GM12878 (cell line): ENCODE measurements at regions not wholly inside any gene's neighbourhood (a gene's known extent, or its start where the extent isn't known, plus 50 kb on each side); places are given as distances from the start of the nearest gene placed in this dataset.

Experiments
- ATAC-seq: fragments of 200-7000 bp; cut with Tn5 transposase; 3 replicates; pipeline ENCODE4 v1.9.1; 2020; ENCODE audit warnings: mild to moderate bottlenecking, moderate library complexity
- BruUV-seq: library from RNA; stranded (reverse); fragments of 400-500 nt; replicated peaks from 2 replicates; lab custom pipeline; 2021; lab: Mats Ljungman, UMichigan
- CTCF ChIA-PET: fragments of 300-600 bp; sonication (Branson Sonifier 250); formaldehyde crosslinking; extraction: SDS; loops from one replicate; lab custom pipeline; 2021; ENCODE audit warnings: inconsistent platforms; lab: Yijun Ruan, JAX
- POLR2A ChIA-PET: fragments of 350-600 bp; formaldehyde crosslinking; extraction: SDS; loops from one replicate; lab custom pipeline; 2021; ENCODE audit warnings: inconsistent platforms; lab: Charles Lee
- RAD21 ChIA-PET: fragments of 300-600 bp; sonication (Branson Sonifier 250); formaldehyde crosslinking; loops from one replicate; lab custom pipeline; 2023; ENCODE audit warnings: antibody characterized with exemption; ENCODE audit not compliant: unreplicated experiment; lab: Charles Lee
- SMC1A ChIA-PET: fragments of 300-600 bp; sonication (Branson Sonifier 250); formaldehyde crosslinking; loops from one replicate; lab custom pipeline; 2023; ENCODE audit not compliant: unreplicated experiment, uncharacterized antibody; lab: Charles Lee
- DNase-seq: peaks from one replicate; pipeline ENCODE4 v3.0.0-alpha.2; 2011; ENCODE audit warnings: low read depth, low spot score
- FAIRE-seq: peaks from 3 replicates; lab custom pipeline; 2011; peaks lifted over from hg19 to GRCh38; lab: Jason Lieb, UNC
- H2AFZ ChIP-seq: 2 replicates; pipeline ENCODE4 v1.6.0; 2011; ENCODE audit warnings: low read depth, low read length, control low read depth; ENCODE audit not compliant: control insufficient read depth
- H3K27ac ChIP-seq: 2 replicates; pipeline ENCODE4 v1.5.1; 2011; ENCODE audit warnings: control low read depth; ENCODE audit not compliant: control insufficient read depth, insufficient read depth
- H3K27me3 ChIP-seq, 2 experiments: replicated peaks in 1 of 2; 2 replicates each; pipeline versions ENCODE4 v1.6.0 to v1.6.1; 2011; ENCODE audit warnings: low read length in 1 of 2; ENCODE audit not compliant: control insufficient read depth in 2 of 2, insufficient read depth in 2 of 2
- H3K36me3 ChIP-seq, 2 experiments: 2 replicates each; pipeline ENCODE4 v1.5.1; 2011; ENCODE audit warnings: low read length in 1 of 2; ENCODE audit not compliant: control insufficient read depth in 2 of 2, insufficient read depth in 2 of 2
- H3K4me1 ChIP-seq: 2 replicates; pipeline ENCODE4 v1.6.1; 2011; ENCODE audit warnings: mild to moderate bottlenecking, low read length, moderate library complexity, mixed read lengths; ENCODE audit not compliant: control insufficient read depth, insufficient read depth
- H3K4me2 ChIP-seq: 2 replicates; pipeline ENCODE4 v1.6.0; 2011; ENCODE audit warnings: control low read depth; ENCODE audit not compliant: control insufficient read depth, insufficient read depth
- H3K4me3 ChIP-seq: fragments of 200-600 bp; sonication (generic); 2 replicates; pipeline ENCODE4 v1.5.1; 2016
- H3K79me2 ChIP-seq: 2 replicates; pipeline ENCODE4 v1.6.0; 2011; ENCODE audit warnings: low read length; ENCODE audit not compliant: control insufficient read depth, insufficient read depth
- H3K9ac ChIP-seq: 2 replicates; pipeline ENCODE4 v1.8.0; 2011; ENCODE audit warnings: low read length, control low read depth, mixed read lengths; ENCODE audit not compliant: control insufficient read depth, insufficient read depth
- H3K9me3 ChIP-seq: replicated peaks from 3 replicates; pipeline ENCODE4 v1.5.1; 2011; ENCODE audit warnings: mild to moderate bottlenecking, low read length; ENCODE audit not compliant: control insufficient read depth, insufficient read depth
- H4K20me1 ChIP-seq: 2 replicates; pipeline ENCODE4 v1.6.0; 2011; ENCODE audit not compliant: control insufficient read depth, insufficient read depth
- ATF7 ChIP-seq: fragments of 450-650 bp; IDR thresholded peaks from 2 replicates; pipeline ENCODE4 v1.6.1; 2016; ENCODE audit warnings: low read depth, mild to moderate bottlenecking
- BCL3 ChIP-seq: IDR thresholded peaks from 2 replicates; pipeline ENCODE4 v1.6.1; 2011; ENCODE audit warnings: borderline replicate concordance, low read depth, mild to moderate bottlenecking, moderate library complexity, low read length; ENCODE audit not compliant: insufficient read depth, poor library complexity, severe bottlenecking
- CHD4 ChIP-seq: fragments of 200-600 bp; sonication (generic); IDR thresholded peaks from 2 replicates; pipeline ENCODE4 v1.6.1; 2016; ENCODE audit warnings: mild to moderate bottlenecking
- E4F1 ChIP-seq: fragments of 450-650 bp; IDR thresholded peaks from 2 replicates; pipeline ENCODE4 v1.6.1; 2018; ENCODE audit warnings: borderline replicate concordance, mild to moderate bottlenecking; ENCODE audit not compliant: partially characterized antibody
- HDGF ChIP-seq: fragments of 450-650 bp; IDR thresholded peaks from 2 replicates; pipeline ENCODE4 v1.6.1; 2016; ENCODE audit warnings: antibody characterized with exemption
- IKZF2 ChIP-seq, 2 experiments: fragments of 450-650 bp; IDR thresholded peaks; 2 replicates each; pipeline ENCODE4 v1.6.1; 2017; ENCODE audit warnings: mild to moderate bottlenecking in 2 of 2, moderate library complexity in 2 of 2
- NFIC ChIP-seq: IDR thresholded peaks from 2 replicates; pipeline ENCODE4 v1.6.1; 2012; ENCODE audit warnings: low read depth, mild to moderate bottlenecking, inconsistent platforms, low read length, moderate library complexity
- POLR2A ChIP-seq: IDR thresholded peaks from 2 replicates; pipeline ENCODE4 v1.6.1; 2011; ENCODE audit warnings: low read depth, mild to moderate bottlenecking, low read length
- POU2F2 ChIP-seq: IDR thresholded peaks from 3 replicates; pipeline ENCODE4 v1.6.1; 2011; ENCODE audit warnings: low read depth, mild to moderate bottlenecking, low read length, borderline replicate concordance
- RELB ChIP-seq: fragments of 450-650 bp; IDR thresholded peaks from 2 replicates; pipeline ENCODE4 v1.6.1; 2017; ENCODE audit warnings: low read depth, mild to moderate bottlenecking, moderate library complexity
- REST ChIP-seq: IDR thresholded peaks from 2 replicates; pipeline ENCODE4 v1.6.1; 2012; ENCODE audit warnings: mild to moderate bottlenecking, low read depth, low read length
- SIX5 ChIP-seq: IDR thresholded peaks from 2 replicates; pipeline ENCODE4 v1.6.1; 2011; ENCODE audit warnings: mild to moderate bottlenecking, low read depth, low read length, moderate library complexity; ENCODE audit not compliant: severe bottlenecking
- SPI1 ChIP-seq: IDR thresholded peaks from 2 replicates; pipeline ENCODE4 v1.6.1; 2011; ENCODE audit warnings: low read depth, mild to moderate bottlenecking, low read length, moderate library complexity, borderline replicate concordance; ENCODE audit not compliant: insufficient read depth
- SUPT20H ChIP-seq: IDR thresholded peaks from 2 replicates; pipeline ENCODE4 v1.6.1; 2011; ENCODE audit warnings: low read depth, mild to moderate bottlenecking, low read length, moderate library complexity, borderline replicate concordance; ENCODE audit not compliant: control insufficient read depth
- TCF12 ChIP-seq: IDR thresholded peaks from 2 replicates; pipeline ENCODE4 v1.6.1; 2011; ENCODE audit warnings: low read depth, mild to moderate bottlenecking, low read length
- WGBS: methylation state at CpG from one replicate; pipeline ENCODE4 v1.1.6; 2016; ENCODE audit warnings: low lambda C conversion rate; ENCODE audit not compliant: insufficient replicate concordance, insufficient coverage; ENCODE audit errors: missing lambda C conversion rate; 5-methylcytosine and 5-hydroxymethylcytosine counted together
- in situ Hi-C: fragments of 300-500 bp; cut with MboI; formaldehyde crosslinking; loops from 9 replicates; pipeline ENCODE4 v1.14.3; 2018; ENCODE audit warnings: mixed read lengths
- intact Hi-C: fragments of 100-400 bp; cut with micrococcal nuclease; formaldehyde crosslinking; loops from one replicate; pipeline ENCODE4 v1.14.2; 2022; ENCODE audit not compliant: unreplicated experiment

GRCh38 chr21:41611441-41611840 is 103.5 kb upstream of the TMPRSS2 start:
- Histone ChIP-seq H3K27me3 (no peaks in the 10 kb centered on the region), H2AFZ (no peak overlapping the region), H4K20me1 (no peaks in the 10 kb centered on the region), H3K79me2 (no peaks in the 10 kb centered on the region), H3K9ac (no peak overlapping the region), H3K27ac (no peak overlapping the region), H3K4me1 (no peaks in the 10 kb centered on the region), H3K4me3 (no peak overlapping the region), H3K36me3 (no peaks in the 10 kb centered on the region), H3K9me3 (no peaks in the 10 kb centered on the region), H3K4me2 (no peak overlapping the region)
- WGBS, result 17% methylated on average over 5 of the region's 5 CpGs
- no peak for ATAC-seq
- ChIA-PET POLR2A (no interaction called here), CTCF (interaction anchor here (1.2 to 4.1 kb wide), 16 partner anchors 9 to 506 kb away, joined by 3 to 42 read pairs (median 6); no protein-coding TSS in a partner anchor), SMC1A (interaction anchor here (1.2 to 3.2 kb wide), 3 partner anchors 167 to 506 kb away, joined by 6 to 16 read pairs (median 14); no protein-coding TSS in a partner anchor), RAD21 (interaction anchor here (0.7 to 2.7 kb wide), 8 partner anchors 42 to 506 kb away, joined by 3 to 29 read pairs (median 6); no protein-coding TSS in a partner anchor)
- no peak for DNase-seq
- in situ Hi-C loops (loop anchor here (5.0 kb wide), 1 partner anchor 501 kb away; no protein-coding TSS in a partner anchor), intact Hi-C loops (loop anchor here (5.0 kb wide), 1 partner anchor 329 kb away; no protein-coding TSS in a partner anchor)
- BruUV-seq, result no TSS peak
- no peak for FAIRE-seq
- TF ChIP-seq BCL3 (no peak), RELB (no peak), SIX5 (no peak), TCF12 (no peak), NFIC (no peak), IKZF2 (IDR thresholded peaks at IDR 0.05) (no peak), POU2F2 (no peak), CHD4 (no peak), ATF7 (no peak), SPI1 (no peak), HDGF (no peak), E4F1 (no peak), REST (no peak), SUPT20H (no peak), POLR2A (no peak)
